ENCODE measurements at regions not wholly inside any gene's neighbourhood (a gene's known extent, or its start where the extent isn't known, plus 50 kb on each side); places are given as distances from the start of the nearest gene placed in this dataset.
A peak's percentile ranks its signal among the peaks of the same experiment; 100 is the strongest.

DNA sequence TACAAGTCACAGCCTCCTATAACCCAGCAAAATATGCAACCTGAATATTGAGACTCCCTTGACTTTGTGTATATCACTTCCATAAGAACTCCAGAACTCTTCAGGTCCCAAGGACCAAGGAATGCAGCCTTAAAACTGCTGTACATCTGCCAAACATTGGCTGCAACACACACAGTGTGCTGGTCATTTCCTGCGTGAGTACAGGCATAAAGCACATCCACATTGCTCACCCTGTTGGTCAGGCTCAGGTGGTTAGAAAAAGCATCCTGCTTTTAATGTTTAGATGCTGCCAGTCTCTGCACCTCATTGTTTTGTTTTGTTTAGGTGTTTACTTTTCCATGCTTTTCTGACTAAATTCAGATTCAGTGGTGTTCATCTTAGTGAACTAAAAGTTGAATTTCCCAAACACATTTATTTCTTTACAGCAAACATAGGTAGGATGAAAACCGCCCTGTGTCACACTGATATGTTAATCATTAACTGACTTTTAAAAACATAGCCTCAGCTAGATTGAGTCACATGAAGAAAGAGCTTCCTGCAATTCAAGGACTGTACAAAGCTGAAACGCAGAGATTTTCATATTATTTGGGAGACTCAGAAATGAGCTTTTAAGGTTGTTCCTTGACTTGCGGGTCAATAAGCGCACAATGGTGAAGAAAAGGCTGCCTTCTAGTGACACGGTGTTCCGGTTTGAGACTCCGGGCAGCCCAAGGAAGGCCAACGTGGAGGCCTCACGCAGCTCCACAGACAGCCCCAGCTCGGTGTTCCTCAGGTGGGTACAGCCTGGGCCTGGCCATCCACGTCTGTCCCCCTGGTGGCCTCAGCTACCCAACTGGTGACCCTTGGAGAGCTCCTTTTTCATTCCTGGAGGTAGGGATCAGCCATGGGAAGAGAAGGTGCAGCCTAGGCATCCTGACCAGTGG lies 52.2 kb upstream of the GRAMD2B start (continued):
- TF ChIP-seq, protein P1, sequence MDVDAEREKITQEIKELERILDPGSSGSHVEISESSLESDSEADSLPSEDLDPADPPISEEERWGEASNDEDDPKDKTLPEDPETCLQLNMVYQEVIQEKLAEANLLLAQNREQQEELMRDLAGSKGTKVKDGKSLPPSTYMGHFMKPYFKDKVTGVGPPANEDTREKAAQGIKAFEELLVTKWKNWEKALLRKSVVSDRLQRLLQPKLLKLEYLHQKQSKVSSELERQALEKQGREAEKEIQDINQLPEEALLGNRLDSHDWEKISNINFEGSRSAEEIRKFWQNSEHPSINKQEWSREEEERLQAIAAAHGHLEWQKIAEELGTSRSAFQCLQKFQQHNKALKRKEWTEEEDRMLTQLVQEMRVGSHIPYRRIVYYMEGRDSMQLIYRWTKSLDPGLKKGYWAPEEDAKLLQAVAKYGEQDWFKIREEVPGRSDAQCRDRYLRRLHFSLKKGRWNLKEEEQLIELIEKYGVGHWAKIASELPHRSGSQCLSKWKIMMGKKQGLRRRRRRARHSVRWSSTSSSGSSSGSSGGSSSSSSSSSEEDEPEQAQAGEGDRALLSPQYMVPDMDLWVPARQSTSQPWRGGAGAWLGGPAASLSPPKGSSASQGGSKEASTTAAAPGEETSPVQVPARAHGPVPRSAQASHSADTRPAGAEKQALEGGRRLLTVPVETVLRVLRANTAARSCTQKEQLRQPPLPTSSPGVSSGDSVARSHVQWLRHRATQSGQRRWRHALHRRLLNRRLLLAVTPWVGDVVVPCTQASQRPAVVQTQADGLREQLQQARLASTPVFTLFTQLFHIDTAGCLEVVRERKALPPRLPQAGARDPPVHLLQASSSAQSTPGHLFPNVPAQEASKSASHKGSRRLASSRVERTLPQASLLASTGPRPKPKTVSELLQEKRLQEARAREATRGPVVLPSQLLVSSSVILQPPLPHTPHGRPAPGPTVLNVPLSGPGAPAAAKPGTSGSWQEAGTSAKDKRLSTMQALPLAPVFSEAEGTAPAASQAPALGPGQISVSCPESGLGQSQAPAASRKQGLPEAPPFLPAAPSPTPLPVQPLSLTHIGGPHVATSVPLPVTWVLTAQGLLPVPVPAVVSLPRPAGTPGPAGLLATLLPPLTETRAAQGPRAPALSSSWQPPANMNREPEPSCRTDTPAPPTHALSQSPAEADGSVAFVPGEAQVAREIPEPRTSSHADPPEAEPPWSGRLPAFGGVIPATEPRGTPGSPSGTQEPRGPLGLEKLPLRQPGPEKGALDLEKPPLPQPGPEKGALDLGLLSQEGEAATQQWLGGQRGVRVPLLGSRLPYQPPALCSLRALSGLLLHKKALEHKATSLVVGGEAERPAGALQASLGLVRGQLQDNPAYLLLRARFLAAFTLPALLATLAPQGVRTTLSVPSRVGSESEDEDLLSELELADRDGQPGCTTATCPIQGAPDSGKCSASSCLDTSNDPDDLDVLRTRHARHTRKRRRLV (CRISPR knock-in tag; IDR thresholded peaks at IDR 0.05) = no peak
- TF ChIP-seq ZNF33B (CRISPR knock-in tag; IDR thresholded peaks at IDR 0.05) (no peak), SALL2 (CRISPR knock-in tag; IDR thresholded peaks at IDR 0.05) (no peak), TERF1 (CRISPR knock-in tag; IDR thresholded peaks at IDR 0.05) (no peak), FOXP4 (CRISPR knock-in tag; IDR thresholded peaks at IDR 0.05) (no peak), ZSCAN30 (CRISPR knock-in tag; IDR thresholded peaks at IDR 0.05) (no peak), KLF9 (CRISPR knock-in tag; IDR thresholded peaks at IDR 0.05; ENCODE audit: low read depth) (no peak; the same call in 1 of the 2 replicates), ZNF430 (CRISPR knock-in tag; IDR thresholded peaks at IDR 0.05) (no peak), ZNF260 (CRISPR knock-in tag; IDR thresholded peaks at IDR 0.05; ENCODE audit: borderline replicate concordance, low read depth) (no peak), TCF7L2 (IDR thresholded peaks at IDR 0.05; ENCODE audit: low read depth, low read length) (no peak), PTBP1 (IDR thresholded peaks at IDR 0.05; ENCODE audit: low read depth, low read length, poor library complexity, severe bottlenecking) (no peak), ZBTB42 (CRISPR knock-in tag; IDR thresholded peaks at IDR 0.05) (no peak), NFYC (CRISPR knock-in tag; IDR thresholded peaks at IDR 0.05) (no peak), NR2F2 (IDR thresholded peaks at IDR 0.05; ENCODE audit: borderline replicate concordance, low read depth) (0 out of 2 replicates have a peak, but pooled peaks have one; percentile 9), FOXM1 (CRISPR knock-in tag; IDR thresholded peaks at IDR 0.05) (no peak), ZNF3 (CRISPR knock-in tag; IDR thresholded peaks at IDR 0.05) (no peak), DRAP1 (CRISPR knock-in tag; IDR thresholded peaks at IDR 0.05) (peak; percentile 75), CHCHD3 (CRISPR knock-in tag; IDR thresholded peaks at IDR 0.05) (no peak)
- TF ChIP-seq, protein P2, sequence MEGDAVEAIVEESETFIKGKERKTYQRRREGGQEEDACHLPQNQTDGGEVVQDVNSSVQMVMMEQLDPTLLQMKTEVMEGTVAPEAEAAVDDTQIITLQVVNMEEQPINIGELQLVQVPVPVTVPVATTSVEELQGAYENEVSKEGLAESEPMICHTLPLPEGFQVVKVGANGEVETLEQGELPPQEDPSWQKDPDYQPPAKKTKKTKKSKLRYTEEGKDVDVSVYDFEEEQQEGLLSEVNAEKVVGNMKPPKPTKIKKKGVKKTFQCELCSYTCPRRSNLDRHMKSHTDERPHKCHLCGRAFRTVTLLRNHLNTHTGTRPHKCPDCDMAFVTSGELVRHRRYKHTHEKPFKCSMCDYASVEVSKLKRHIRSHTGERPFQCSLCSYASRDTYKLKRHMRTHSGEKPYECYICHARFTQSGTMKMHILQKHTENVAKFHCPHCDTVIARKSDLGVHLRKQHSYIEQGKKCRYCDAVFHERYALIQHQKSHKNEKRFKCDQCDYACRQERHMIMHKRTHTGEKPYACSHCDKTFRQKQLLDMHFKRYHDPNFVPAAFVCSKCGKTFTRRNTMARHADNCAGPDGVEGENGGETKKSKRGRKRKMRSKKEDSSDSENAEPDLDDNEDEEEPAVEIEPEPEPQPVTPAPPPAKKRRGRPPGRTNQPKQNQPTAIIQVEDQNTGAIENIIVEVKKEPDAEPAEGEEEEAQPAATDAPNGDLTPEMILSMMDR (CRISPR knock-in tag; IDR thresholded peaks at IDR 0.05) = peak; percentile 50

Data from HepG2 (cell line).